Testis (tissue), 2 donors: ENCODE measurements at regions not wholly inside any gene's neighbourhood (a gene's known extent, or its start where the extent isn't known, plus 50 kb on each side); places are given as distances from the start of the nearest gene placed in this dataset.

Experiments used
- POLR2A ChIP-seq: fragments of 450-650 bp; IDR thresholded peaks from one replicate; pipeline ENCODE4 v1.6.1; 2017; ENCODE audit warnings: antibody characterized with exemption, mild to moderate bottlenecking, moderate library complexity
- TF ChIP-seq, protein P1 (sequence below), 3 experiments: fragments of 450-650 bp in 2 of 3; fragments of 200-600 bp in 1 of 3; sonication (generic) in 1 of 3; IDR thresholded peaks; one replicate each; pipeline ENCODE4 v1.5.1; 2016 to 2019; ENCODE audit warnings: antibody characterized with exemption in 3 of 3, mild to moderate bottlenecking in 2 of 3, moderate library complexity in 1 of 3

- TF ChIP-seq POLR2A, result no peak
- TF ChIP-seq, protein P1, sequence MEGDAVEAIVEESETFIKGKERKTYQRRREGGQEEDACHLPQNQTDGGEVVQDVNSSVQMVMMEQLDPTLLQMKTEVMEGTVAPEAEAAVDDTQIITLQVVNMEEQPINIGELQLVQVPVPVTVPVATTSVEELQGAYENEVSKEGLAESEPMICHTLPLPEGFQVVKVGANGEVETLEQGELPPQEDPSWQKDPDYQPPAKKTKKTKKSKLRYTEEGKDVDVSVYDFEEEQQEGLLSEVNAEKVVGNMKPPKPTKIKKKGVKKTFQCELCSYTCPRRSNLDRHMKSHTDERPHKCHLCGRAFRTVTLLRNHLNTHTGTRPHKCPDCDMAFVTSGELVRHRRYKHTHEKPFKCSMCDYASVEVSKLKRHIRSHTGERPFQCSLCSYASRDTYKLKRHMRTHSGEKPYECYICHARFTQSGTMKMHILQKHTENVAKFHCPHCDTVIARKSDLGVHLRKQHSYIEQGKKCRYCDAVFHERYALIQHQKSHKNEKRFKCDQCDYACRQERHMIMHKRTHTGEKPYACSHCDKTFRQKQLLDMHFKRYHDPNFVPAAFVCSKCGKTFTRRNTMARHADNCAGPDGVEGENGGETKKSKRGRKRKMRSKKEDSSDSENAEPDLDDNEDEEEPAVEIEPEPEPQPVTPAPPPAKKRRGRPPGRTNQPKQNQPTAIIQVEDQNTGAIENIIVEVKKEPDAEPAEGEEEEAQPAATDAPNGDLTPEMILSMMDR (IDR thresholded peaks at IDR 0.05), result no peak
Measured at GRCh38 chr13:73481886-73482445, 423.2 kb downstream of the KLF5 start.
